Right lobe of liver (tissue), 4 donors: ENCODE measurements at regions not wholly inside any gene's neighbourhood (a gene's known extent, or its start where the extent isn't known, plus 50 kb on each side); places are given as distances from the start of the nearest gene placed in this dataset.

ENCODE experiments used
- POLR2A ChIP-seq: fragments of 450-650 bp; IDR thresholded peaks from one replicate; pipeline ENCODE4 v1.6.1; 2017; ENCODE audit warnings: antibody characterized with exemption, mild to moderate bottlenecking
- TF ChIP-seq, protein P1 (sequence below), 4 donors: fragments of 200-600 bp in 3 of 4; fragments of 450-650 bp in 1 of 4; IDR thresholded peaks; one replicate each; pipeline versions ENCODE4 v1.5.1 to v1.8.0; 2016 to 2022; ENCODE audit warnings: antibody characterized with exemption in 4 of 4, mild to moderate bottlenecking in 2 of 4
- donor health status: DM: no; HTN: no; CAD: no.
- donor health status: DM: no; HTN: no; CAD: no.
- donor health status: DM: no; HTN: yes; CAD: no.

DNA sequence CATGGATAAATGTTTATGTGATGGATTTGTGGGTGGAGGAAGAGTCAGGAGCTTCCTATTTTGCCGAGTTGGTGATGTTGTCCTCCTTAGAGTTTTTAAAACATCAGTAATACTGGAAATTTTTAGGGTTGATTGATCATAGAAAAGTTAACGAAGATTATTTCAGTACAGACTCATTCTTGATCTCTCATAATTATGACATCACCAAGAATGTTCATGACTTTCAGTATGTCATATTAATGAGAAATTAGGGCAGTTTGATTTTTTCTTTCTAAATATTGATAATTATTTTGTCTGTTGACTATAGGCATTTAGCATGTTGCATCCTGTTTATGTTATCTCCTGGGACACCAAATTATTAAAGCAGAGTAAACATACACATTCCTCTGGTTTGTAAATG lies 512.2 kb downstream of the CD109 start:
- TF ChIP-seq, protein P1, sequence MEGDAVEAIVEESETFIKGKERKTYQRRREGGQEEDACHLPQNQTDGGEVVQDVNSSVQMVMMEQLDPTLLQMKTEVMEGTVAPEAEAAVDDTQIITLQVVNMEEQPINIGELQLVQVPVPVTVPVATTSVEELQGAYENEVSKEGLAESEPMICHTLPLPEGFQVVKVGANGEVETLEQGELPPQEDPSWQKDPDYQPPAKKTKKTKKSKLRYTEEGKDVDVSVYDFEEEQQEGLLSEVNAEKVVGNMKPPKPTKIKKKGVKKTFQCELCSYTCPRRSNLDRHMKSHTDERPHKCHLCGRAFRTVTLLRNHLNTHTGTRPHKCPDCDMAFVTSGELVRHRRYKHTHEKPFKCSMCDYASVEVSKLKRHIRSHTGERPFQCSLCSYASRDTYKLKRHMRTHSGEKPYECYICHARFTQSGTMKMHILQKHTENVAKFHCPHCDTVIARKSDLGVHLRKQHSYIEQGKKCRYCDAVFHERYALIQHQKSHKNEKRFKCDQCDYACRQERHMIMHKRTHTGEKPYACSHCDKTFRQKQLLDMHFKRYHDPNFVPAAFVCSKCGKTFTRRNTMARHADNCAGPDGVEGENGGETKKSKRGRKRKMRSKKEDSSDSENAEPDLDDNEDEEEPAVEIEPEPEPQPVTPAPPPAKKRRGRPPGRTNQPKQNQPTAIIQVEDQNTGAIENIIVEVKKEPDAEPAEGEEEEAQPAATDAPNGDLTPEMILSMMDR (IDR thresholded peaks at IDR 0.05) = no peak
- TF ChIP-seq POLR2A = no peak
